NCI-H146 (cell line): ENCODE measurements at regions not wholly inside any gene's neighbourhood (a gene's known extent, or its start where the extent isn't known, plus 50 kb on each side); places are given as distances from the start of the nearest gene placed in this dataset.
"Not testable (repeated sequence)": the region's sequence is repeated elsewhere in the genome, so short reads cannot be mapped to it uniquely, and the experiment has no call there.

Experiments
- DNase-seq: peaks from one replicate; lab custom pipeline; 2025; lab: John Stamatoyannopoulos, UW

DNA sequence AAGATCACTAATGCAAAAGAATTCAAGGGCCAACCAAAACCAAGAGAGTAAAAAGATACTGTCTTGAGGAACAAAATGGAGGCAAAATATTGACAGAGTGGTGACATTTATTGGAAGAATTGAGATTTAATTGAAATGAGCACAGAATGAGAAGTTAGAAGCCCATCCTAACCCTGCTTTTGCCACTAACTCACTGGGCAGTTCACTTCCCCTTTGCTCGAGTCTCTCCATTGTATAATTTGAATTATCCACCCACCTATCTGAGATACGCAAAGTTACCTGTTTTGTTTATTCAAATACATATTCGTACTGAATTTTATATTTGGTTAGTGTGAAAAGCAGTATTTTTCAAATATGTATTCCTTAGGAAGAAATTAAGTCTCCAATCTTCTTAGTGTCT is 204.5 kb upstream of the PRDM1 start:
- DNase-seq: no peak

DNA sequence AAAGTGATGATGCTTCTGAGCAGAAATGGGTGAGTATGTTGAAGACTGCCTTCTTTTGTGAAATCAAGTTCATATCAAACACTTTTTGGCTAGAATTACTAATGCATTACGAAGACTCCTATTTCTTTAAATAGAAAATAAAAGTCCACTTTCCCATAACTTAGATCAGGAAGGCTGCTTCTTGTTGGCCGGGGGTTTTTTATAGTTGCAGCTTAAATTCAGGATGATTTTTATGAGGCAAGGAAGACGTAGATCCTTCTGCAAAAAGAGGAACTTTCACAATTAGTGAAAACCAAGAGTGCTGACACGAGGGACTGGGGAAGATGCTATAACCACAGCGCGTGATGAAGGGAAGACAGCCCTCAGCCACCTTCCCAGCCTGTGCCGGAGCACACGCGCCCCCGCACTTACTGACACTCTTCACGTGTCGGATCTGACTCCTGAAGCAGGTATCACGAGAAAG is 206.1 kb upstream of the PRDM1 start:
- no peak for DNase-seq

DNA sequence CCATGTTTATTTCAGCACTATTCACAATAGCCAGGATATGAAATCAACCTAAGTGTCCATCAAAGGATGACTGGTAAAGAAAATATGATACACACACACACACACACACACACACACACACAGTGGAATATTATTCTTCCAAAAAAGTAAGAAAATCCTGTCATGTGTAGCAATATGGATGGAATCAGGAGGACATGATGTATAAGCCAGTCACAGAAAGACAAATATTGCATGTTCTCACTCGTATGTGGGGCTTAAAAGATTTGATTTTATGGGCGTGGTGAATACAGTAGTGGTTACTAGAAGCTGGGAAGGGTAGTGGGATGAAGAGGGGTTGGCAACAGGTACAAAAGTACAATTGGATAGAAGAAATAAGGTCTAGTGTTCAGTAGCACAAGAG is 207.0 kb upstream of the PRDM1 start:
- no peak for DNase-seq

DNA sequence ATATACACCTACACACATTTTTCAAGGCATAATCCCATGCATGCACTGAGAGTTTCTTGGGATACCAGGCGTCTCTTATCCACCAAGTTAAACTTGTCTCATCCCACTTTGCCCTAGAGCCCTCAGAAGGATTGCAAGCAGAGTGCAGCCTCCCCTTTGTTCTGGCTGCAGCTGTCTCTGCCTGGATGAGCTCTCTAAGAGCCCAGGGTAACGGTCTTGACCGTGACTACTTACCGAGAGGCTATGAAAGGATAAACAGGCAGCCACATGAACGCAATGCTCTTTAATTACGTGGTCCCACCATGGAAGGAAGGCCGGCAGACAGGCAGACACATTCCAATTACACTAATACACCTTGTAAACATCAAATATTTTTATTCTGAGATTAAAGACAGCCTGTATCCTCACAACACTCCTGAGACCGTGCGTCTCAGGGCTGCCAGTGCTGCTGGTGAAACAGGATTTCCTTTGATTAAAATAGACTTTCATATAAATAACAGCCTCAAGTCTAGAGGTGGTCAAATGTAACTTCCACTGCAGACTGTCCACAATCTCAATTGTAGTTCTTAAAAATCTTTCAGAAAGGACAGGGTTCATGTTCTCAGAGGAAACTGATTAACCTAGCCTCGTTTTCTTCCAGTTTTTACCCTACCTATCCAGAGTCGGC is 210.0 kb upstream of the PRDM1 start:
- DNase-seq: no peak

DNA sequence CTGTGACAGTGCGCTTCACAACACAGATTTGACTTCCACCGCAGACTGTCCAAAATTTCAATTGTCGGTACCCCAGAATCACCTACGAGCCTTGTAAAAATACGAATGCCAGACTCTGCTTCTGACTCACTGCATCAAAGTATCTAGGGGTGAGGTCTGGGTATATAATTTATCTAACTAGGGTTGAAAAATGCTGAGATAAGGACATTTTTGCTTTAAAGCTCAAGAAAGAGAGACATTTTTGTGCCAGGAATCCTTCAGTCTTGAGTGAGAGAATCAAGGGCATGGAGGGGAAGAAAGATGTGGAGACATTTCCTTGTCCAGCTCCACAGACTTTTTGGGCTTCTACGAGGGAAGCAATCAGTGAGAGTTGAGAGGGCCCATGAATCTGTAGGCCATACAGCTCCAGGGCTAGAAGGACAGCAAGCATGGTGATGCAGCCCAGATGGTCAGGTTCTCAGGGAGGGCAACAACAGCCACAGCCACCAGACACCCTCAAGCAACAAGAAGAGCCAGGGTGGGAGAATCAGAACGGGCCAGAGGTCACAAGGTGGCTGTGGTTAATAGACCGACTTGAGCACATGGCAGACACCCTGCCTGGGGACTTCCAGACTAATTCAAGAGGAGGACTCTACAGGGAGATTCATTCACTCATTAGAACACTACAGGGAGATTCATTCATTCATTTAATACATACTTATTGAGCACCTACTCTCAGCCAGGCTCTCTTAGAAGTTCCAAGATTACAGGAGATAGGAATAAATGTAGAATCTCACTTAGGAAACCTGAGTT is 211.1 kb upstream of the PRDM1 start:
- no peak for DNase-seq

DNA sequence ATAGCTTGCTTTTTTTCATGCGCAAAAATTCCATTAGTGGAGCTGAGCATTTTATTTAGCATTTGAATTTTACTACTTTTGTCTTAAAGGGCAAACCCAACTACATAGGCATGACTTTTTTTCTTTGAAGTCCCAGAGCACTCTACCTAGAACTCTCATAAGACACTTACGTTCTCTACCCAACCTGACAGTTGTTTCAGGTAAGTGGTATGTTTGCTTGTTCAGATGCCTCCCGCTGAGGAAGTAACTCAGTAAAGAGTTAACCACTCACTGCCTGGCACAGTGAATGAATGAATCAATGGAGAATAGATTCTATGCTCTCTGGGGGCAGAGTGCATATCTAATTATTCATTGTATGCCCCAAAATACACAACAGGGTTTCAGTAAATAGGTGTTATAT is 212.3 kb upstream of the PRDM1 start:
- DNase-seq: no peak

DNA sequence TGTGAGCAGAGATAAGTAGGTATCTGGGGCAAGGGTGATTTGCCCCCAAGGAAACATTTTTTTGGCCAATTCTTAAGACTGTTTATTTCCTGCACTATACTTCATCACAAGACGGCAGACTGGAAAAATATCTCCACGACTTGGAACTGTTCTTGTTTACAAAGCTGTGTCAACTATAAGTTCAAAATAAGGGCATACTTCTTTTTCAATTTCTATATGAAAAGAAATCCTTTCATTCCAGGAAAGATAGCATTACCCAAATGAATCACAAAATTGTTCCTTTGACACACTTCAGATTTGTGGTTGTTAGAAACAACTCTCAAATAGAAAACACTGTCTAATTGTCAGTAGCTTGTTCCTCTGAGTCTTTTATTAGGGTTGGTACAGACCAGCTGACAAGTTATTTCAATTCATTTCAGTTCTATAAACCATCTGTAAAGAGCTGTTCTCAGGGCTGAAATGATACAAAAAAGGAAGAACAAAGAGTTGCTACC is 212.9 kb upstream of the PRDM1 start:
- DNase-seq: no peak

DNA sequence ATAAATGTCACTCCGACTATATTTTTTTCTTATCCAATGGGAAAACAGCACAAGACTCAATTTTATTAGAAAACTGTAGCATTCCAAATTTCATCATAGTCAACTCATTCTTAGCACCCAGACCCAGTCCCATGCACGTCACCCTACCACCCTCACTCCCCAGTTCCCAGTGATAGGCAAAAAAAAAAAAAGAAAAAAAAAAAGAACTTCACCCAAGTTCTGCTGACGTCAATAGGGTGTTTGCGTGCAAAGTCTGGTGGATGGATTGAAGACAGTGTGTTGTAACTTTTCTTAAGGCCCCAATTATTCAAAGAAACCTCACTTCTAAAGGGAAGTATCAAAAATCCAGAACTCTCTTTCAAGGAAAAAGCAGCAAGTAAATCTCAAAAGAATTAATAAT is 213.9 kb upstream of the PRDM1 start:
- DNase-seq: no peak

DNA sequence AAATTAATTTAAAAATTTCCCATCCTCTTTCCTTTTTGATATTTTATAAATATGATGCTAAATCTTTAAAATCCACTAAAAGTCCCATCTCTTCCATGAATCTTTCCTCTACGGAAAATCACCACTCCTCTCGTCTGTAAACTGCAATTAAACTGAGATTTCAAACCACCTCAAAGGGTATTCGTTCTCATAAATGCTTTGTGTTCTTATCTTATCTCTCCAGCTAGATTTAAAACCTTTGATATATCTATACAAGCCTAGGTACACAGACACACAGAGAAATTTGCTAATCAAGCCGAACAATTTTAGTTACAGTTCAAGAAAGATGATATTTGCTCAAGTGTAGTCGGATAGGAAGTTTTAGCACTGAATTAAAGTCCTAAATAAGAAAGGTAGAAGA is 214.6 kb upstream of the PRDM1 start:
- no peak for DNase-seq

DNA sequence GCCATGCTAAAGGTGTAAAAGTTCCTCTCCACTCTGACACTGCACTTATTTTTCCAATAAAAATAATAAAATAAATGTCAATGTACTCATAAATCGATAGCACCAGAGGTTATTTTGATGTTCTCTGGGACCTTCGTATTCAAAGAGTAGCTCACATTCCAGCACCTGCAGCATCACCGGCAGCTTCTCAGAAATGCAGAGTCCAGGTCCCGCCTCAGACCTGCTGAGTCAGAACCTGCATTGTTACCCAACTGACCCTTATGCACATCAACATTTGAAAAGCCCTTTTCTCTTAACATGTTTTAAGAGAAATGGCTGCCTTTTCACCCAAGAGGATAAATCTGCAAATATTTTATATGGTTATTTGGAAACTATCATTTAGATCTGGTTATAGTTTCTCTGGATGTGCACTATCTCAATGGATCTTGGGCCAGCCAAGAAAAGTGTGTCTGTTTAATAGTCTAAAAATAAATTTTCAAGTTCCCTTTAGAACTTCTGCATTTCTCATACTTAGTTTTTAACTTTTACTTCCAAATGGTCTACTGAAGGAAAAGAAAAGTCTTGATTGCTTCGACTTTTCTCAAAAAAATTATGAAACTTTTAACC is 216.2 kb upstream of the PRDM1 start:
- no peak for DNase-seq

DNA sequence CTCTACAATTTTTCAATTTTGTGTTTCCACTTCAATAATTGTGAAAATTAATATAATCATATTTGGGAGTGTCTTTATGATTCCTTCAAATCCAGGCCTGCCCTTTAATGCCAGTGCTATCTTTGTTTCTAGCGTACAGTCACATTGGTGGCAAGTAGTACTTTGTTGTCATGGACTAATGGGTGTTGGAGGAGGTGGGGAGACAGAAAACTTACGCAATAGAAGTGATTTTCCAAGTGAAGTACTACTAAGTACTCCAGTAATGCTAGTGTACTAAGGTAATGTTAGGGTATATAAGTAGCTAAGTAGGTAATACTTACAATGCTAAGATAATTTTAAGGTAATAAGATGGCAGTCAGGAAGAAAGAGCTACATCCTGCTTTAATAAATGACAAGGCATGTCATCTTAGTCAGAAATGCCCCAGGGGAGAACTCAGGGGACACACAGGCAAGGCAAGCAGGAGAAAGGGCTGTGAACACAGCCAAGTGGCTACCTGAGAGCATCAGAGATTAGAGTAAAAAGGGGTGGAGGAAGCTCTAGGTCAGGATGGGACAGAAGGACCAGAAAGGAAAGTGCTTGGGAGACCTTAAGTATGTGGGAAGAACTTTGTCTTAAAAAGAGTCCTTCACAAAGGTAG is 217.2 kb upstream of the PRDM1 start:
- no peak for DNase-seq

DNA sequence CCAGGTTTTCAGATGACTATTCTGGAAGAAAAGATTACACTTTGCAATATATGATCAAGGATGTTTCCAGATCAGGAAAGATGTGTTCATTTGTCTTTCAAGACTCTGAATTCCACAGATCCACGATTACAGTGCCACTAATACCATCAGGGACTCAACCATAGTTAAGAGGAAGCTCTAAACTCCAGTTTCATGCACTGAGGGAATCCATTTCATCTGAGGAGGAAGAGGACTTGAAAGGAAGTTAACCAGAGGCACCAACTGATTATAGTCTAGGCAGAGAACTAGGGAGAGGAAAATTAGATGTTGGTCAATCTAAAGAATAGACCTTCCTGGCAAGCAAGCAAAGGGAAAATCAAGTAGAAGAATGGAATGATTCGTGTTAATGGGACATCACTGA is 218.3 kb upstream of the PRDM1 start:
- no peak for DNase-seq

DNA sequence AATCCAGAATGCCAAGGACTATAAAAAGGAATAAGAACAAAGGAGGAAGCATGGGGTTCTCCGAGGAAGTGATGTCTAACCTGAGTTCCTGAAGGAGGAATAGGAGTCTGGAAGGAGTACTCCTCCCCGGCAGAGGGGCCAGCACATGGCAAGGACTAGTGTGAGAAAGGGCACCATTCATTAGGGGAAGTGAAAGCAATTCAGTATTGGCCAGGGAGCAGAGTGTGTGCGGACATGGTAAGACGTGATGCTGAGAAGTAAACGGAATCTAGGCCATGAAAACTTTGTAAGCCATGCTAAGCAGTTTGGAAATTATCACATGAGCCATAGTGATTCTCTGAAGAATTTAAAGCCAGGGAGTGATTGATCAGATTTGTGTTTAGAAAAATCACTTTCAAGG is 218.9 kb upstream of the PRDM1 start:
- no peak for DNase-seq

DNA sequence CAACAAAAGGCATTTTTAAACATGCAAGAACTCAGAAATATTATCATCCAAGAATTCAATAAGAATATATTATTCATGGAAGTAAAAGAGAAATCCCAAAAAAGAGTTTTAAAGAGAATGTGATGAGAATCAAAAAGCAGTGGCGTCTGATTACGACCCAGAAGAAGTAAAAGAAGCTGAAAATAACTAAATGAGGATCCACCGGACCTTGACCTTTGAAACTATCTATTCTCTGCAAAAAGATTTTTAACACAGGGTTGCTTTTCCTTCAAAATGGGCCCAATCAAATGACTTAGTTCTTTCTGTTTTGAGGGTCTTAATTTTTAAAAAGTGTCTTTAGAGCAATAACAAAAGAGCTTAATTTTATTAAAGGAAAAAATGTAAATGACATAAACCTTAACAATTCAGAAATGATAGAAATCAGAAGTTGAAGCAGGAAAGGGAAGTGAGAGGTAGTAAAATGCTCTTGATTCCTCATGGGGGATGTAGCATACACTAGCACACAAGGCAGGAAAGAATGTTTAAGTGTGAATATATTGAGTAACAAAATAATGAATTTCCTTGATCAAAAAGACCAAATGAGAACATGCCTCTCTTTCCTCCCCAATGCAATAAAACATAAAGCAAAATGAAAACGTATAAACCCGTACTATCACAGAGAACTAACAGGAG is 223.1 kb upstream of the PRDM1 start:
- no peak for DNase-seq

DNA sequence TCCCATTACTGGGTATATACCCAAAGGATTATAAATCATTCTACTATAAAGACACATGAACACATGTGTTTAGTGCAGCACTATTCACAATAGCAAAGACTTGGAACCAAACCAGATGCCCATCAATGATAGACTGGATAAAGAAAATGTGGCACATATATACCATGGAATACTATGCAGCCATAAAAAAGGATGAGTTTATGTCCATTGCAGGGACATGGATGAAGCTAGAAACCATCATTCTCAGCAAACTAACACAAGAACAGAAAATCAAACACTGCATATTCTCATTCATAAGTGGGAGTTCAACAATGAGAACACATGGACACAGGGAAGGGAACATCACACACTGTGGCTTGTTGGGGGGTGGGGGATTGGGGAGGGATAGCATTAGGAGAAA is 225.2 kb upstream of the PRDM1 start:
- not testable (repeated sequence) for DNase-seq

DNA sequence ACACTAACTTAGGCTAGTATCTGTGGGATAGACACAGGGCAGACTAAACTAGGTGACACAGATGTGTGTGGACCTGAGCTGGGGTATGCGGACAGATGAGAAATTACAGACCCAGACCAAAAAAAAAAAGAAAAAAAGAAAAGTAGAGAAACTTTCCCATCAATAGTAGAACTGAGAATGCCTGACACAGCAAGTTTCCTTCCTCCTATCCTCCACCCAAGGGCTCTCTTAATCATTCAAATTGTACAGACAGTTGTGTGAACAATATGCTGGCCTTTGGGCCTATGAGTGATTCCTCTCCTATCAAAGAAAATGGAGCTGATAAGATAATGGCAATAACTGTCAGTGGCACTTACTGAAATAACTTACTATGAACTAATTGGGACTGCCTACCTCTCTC is 226.7 kb upstream of the PRDM1 start:
- no peak for DNase-seq

DNA sequence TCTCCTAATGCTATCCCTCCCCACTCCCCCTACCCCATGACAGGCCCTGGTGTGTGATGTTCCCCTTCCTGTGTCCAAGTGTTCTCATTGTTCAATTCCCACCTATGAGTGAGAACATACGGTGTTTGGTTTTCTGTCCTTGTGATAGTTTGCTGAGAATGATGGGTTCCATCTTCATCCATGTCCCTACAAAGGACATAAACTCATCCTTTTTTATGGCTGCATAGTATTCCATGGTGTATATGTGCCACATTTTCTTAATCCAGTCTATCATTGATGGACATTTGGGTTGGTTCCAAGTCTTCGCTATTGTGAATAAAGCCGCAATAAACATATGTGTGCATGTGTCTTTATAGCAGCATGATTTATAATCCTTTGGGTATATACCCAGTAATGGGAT is 227.5 kb upstream of the PRDM1 start:
- not testable (repeated sequence) for DNase-seq

DNA sequence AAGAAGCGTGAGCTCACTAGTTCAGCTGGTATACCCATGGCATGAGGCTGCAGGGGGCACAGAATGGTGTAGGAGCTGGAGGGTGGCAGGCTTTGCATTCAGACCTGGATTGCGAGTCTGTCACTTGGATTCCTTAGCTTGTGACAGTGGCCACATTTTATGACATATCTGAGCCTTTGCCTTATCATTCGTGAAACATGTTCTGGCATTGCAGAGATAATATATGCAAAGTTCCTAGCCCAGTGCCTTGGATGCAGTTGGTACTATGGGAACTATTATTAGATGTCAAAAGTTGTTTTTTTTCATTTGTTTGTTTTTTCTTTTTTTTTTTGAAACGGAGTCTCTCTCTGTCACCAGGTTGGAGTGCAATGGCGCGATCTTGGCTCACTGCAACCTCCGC is 230.7 kb upstream of the PRDM1 start:
- no peak for DNase-seq

DNA sequence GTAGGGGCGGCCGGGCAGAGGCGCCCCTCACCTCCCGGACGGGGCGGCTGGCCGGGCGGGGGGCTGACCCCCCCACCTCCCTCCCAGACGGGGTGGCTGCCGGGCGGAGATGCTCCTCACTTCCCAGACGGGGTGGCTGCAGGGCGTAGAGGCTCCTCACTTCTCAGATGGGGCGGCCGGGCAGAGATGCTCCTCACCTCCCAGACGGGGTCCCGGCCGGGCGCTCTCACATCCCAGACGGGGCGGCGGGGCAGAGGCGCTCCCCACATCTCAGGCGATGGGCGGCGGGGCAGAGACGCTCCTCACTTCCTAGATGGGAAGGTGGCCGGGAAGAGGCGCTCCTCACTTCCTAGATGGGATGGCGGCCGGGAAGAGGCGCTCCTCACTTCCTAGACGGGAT is 232.2 kb upstream of the PRDM1 start:
- not testable (repeated sequence) for DNase-seq

DNA sequence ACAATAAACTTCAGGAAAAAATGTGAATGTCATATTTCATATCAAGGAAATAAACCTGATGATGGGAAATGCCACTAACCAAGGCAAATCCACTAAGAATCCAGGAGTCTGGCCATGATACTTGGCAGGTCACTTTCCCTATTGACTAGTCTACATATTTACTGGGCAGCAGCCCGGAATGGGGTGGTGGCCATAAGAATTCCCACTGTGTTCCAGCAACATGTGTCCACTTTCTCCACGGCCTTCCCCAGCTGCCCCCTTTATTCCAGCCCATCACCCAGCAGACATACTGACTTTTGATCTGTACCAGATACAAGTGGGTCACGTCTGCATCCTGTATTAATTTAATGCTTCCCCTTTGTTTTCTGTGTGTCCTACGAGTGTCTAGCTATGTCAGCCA is 234.5 kb upstream of the PRDM1 start:
- no peak for DNase-seq

DNA sequence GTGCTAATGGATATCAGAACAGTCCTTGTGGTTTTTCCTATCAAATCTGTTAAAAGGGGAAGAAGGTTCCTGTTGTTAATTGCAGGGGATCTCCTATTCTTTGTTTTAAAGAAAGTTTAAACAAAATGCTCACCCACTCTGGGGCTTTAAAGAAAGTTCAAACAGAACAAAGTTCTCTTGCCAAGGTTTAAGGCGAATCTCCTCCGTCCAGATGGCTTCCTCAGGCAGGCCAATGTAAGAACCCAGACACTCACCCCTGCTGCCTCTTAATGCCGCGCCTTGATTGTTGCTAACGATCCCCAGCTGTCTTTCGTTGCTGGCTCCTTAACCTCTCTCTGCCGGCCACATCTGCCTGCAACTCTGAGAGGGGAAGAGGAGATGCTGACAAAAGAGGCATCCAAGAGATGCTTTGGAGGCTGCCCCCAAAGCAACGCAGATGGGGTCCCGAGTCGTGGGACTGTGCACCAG is 235.0 kb upstream of the PRDM1 start:
- DNase-seq: no peak
